ENCODE measurements at regions not wholly inside any gene's neighbourhood (a gene's known extent, or its start where the extent isn't known, plus 50 kb on each side); places are given as distances from the start of the nearest gene placed in this dataset.

DNA sequence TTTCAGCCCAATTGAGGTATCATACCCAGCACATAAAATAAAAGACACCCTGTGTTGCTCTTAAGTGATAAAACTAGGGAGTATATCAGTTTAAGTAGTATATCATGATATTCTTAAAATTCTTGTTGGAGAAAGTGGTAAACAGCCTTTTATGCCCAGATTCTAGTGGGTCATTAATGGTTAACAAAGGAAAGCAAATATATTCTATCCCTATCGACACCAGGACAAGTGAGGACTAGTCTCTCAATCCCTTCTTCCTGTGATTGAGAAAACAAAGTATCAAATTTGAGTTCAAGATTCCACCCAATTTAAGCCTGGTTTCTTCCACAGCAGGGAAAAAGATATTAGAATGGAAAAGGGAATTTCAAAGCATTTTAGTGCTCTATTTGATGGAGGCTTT is 142.4 kb upstream of the IL12A start:
- TF ChIP-seq CTCF (IDR thresholded peaks at IDR 0.05) = no peak
- no peaks in the 10 kb centered on the region for H3K27me3 ChIP-seq
- H3K9me3 ChIP-seq = peaks cover 0 to 12% (median 0%) of the 10 kb centered on the region in 11 donors
- peak overlapping the region in 2 of 10 donors; percentile 8 to 20 for H3K27ac ChIP-seq
- no peak for ATAC-seq
- H3K36me3 ChIP-seq = no peaks in the 10 kb centered on the region
- WGBS, 2 donors = 43 to 47% methylated on average over 1 of the region's 1 CpG
- no peak for DNase-seq
- intact Hi-C loops (cut with DNase I) = no loop called here
- H3K4me1 ChIP-seq = peaks cover 10 to 92% (median 59%) of the 10 kb centered on the region in 9 donors
- H3K4me3 ChIP-seq = no peak overlapping the region

- no peak for TF ChIP-seq CTCF (IDR thresholded peaks at IDR 0.05)
- Histone ChIP-seq H3K4me3 (no peak overlapping the region), H3K27ac (peak overlapping the region in 7 of 10 donors; percentile 26 to 93 (median 54)), H3K9me3 (peaks cover 0 to 12% (median 0%) of the 10 kb centered on the region in 11 donors), H3K36me3 (no peaks in the 10 kb centered on the region), H3K27me3 (no peaks in the 10 kb centered on the region), H3K4me1 (peaks cover 13 to 99% (median 69%) of the 10 kb centered on the region in 9 donors)
- intact Hi-C loops (cut with DNase I) = no loop called here
- 25 to 38% methylated on average over 3 of the region's 3 CpGs for whole genome bisulfite sequencing, 2 donors
- ATAC-seq = peak in 7 of 8 donors; percentile 23 to 71 (median 68)
- DNase-seq = peak in 1 of 2 donors; percentile 61
Measured at GRCh38 chr3:159848348-159849118, 140.1 kb upstream of the IL12A start.

DNA sequence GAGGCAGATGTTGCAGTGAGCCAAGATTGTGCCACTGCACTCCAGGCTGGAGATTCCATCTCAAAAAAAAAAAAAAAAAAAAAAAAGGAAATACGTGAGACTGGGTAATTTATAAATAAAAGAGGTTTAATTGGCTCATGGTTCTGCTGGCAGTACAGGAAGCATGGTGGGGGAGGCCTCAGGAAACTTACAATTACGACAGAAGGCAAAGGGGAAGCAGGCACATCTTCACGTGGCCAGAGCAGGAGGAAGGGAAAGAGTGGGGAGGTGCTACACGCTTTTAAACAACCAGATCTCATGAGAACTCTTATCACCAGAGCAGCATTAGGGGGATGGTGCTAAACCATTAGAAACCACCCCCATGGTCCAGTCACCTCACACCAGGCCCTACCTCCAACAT is 138.2 kb upstream of the IL12A start:
- WGBS, 2 donors = 47 to 50% methylated on average over 4 of the region's 4 CpGs
- H3K4me1 ChIP-seq = peaks cover 9 to 100% (median 70%) of the 10 kb centered on the region in 9 donors
- TF ChIP-seq CTCF (IDR thresholded peaks at IDR 0.05) = no peak
- intact Hi-C loops (cut with DNase I) = loop anchor here in 2 of 10 donors (5.0 to 10.0 kb wide), 2 partner anchors 86 to 88 kb away; no protein-coding TSS in a partner anchor
- no peaks in the 10 kb centered on the region for H3K27me3 ChIP-seq
- DNase-seq (no peak), ATAC-seq (no peak)
- H3K9me3 ChIP-seq = peaks cover 0 to 12% (median 0%) of the 10 kb centered on the region in 11 donors
- no peaks in the 10 kb centered on the region for H3K36me3 ChIP-seq
- H3K27ac ChIP-seq = peak overlapping the region in 9 of 10 donors; percentile 17 to 94 (median 90)
- H3K4me3 ChIP-seq = no peak overlapping the region

DNA sequence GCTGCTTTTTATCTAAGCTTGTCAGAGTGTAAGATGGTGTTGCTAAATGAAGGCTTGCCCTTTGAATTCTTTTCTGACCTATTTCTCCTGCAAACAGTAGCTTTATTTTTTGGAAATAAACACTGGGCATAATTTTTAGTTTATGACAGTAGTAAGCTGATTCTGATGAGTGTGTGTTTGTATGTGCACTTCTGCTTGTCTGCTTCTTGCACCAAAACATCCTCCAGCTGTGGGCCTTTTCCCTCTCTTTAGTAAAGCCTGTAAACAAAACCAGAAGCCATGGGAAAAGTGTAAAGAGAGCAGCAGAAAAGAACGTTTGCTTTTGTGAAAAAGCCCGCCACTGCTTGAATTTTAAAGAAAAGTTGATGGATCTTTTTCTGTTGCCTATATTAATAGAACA is 136.4 kb upstream of the IL12A start:
- intact Hi-C loops (cut with DNase I) = loop anchor here in 2 of 10 donors (5.0 to 10.0 kb wide), 2 partner anchors 87 to 90 kb away; no protein-coding TSS in a partner anchor
- ATAC-seq (no peak), DNase-seq (no peak)
- H3K27me3 ChIP-seq = no peaks in the 10 kb centered on the region
- peak overlapping the region; percentile 68 to 94 (median 90) for H3K27ac ChIP-seq
- H3K36me3 ChIP-seq = no peaks in the 10 kb centered on the region
- 21 to 24% methylated on average over 2 of the region's 2 CpGs for WGBS, 2 donors
- peaks cover 5 to 100% (median 74%) of the 10 kb centered on the region in 9 donors for H3K4me1 ChIP-seq
- no peak for TF ChIP-seq CTCF (IDR thresholded peaks at IDR 0.05)
- H3K9me3 ChIP-seq = peaks cover 0 to 12% (median 0%) of the 10 kb centered on the region in 11 donors
- peak overlapping the region in 7 of 10 donors; percentile 25 to 54 (median 47) for H3K4me3 ChIP-seq
